NCI-H187 treated with DMSO at 0.1 percent for 48 hours (cell line): ENCODE measurements at regions not wholly inside any gene's neighbourhood (a gene's known extent, or its start where the extent isn't known, plus 50 kb on each side); places are given as distances from the start of the nearest gene placed in this dataset.
A peak's percentile ranks its signal among the peaks of the same experiment; 100 is the strongest.
"Not testable (repeated sequence)": the region's sequence is repeated elsewhere in the genome, so short reads cannot be mapped to it uniquely, and the experiment has no call there.

Experiments used
- DNase-seq: peaks from one replicate; lab custom pipeline; 2025; lab: John Stamatoyannopoulos, UW

GRCh38 chr21:31819692-31820091, 53.1 kb upstream of the HUNK start:
- DNase-seq, result not testable (repeated sequence)

GRCh38 chr21:31814356-31814755, 58.5 kb upstream of the HUNK start:
- DNase-seq, result not testable (repeated sequence)

GRCh38 chr21:31813862-31814261, 59.0 kb upstream of the HUNK start:
- no peak for DNase-seq

- peak; percentile 70 for DNase-seq
Observed at GRCh38 chr21:31804008-31804394, 68.8 kb upstream of the HUNK start.

GRCh38 chr21:31803039-31804007, 69.5 kb upstream of the HUNK start:
- peak; percentile 46 for DNase-seq

GRCh38 chr21:31802331-31802730, 70.4 kb upstream of the SCAF4 start:
- no peak for DNase-seq

GRCh38 chr21:31801551-31802219, 69.8 kb upstream of the SCAF4 start:
- no peak for DNase-seq

GRCh38 chr21:31798842-31799704, 67.2 kb upstream of the SCAF4 start:
- DNase-seq, result no peak

GRCh38 chr21:31795992-31796391, 64.1 kb upstream of the SCAF4 start:
- no peak for DNase-seq

- not testable (repeated sequence) for DNase-seq
Observed at GRCh38 chr21:31790420-31790819, 58.5 kb upstream of the SCAF4 start.

- DNase-seq, result no peak
Observed at GRCh38 chr21:31788581-31788980, 56.7 kb upstream of the SCAF4 start.

GRCh38 chr21:31787691-31788090, 55.8 kb upstream of the SCAF4 start:
- not testable (repeated sequence) for DNase-seq

GRCh38 chr21:31786164-31786920, 54.4 kb upstream of the SCAF4 start:
- DNase-seq, result no peak

GRCh38 chr21:31785237-31786163, 53.6 kb upstream of the SCAF4 start:
- peak; percentile 66 for DNase-seq

- peak; percentile 74 for DNase-seq
Observed at GRCh38 chr21:31781737-31782136, 49.8 kb upstream of the SCAF4 start.
